Activated CD4-positive, alpha-beta T cell treated with anti-CD3 and anti-CD28 coated beads, Interleukin-2, Interleukin-4, amounts not matched to agents 100 ng/mL and 50 ng/mL, durations not matched to agents 16 hours and 8 hours (primary cell): ENCODE measurements at regions not wholly inside any gene's neighbourhood (a gene's known extent, or its start where the extent isn't known, plus 50 kb on each side); places are given as distances from the start of the nearest gene placed in this dataset.
"Not testable (repeated sequence)": the region's sequence is repeated elsewhere in the genome, so short reads cannot be mapped to it uniquely, and the experiment has no call there.

Experiments used
- DNase-seq: peaks from one replicate; pipeline ENCODE4 v3.0.0-alpha.2; 2020; ENCODE audit warnings: low spot score

DNA sequence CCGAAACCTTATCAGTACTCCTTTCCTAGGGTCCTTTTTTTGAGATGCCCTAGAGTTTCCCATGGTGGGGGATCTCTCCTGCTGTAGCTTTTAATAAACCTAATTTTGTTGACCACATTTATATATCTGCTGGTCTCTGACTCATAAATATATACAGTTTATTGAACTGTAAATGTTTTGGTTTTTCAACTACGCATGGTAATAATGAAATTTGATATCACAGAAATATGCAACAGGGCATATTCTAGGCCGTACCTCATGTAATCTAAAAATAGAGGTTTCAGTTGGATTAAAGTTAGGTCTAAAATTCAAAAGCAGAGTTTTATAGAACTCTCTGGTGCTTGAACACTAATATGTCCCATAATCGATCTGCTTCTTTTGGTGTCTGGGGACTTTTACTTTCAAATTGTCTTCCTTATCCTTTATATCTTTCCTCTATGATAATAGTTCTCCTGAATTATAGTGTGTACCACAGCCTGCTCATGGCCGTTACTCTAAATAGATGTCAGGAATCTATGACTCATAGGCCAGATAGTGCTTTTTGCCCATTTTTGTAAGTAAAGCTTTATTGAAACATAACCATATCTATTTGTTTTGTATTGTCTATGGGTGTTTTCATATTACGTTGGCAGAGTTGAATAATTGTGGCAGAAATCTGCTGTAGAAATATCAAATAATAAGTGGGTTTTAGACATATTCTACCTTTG is 324.8 kb upstream of the PCDH9 start:
- DNase-seq, result no peak

DNA sequence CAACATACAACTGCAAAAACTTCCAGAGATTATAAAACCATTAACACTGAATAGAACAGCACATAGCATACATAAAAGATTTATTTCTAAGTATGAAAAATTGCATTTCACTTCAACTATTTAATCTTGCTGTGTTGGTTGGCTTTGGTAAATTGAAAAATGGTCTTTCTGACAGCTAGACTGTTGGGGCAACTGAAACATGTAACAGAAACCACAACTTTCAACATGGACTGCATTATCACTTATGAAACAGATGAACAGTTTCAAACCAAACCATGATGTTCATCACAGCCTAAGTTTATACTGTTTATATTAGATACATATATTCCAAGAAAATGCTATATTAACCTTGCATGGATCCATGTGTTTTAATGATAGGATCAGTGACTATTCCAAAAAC is 324.1 kb upstream of the PCDH9 start:
- no peak for DNase-seq

GRCh38 chr13:67549331-67549730 is 319.2 kb upstream of the PCDH9 start:
- DNase-seq, result no peak

- no peak for DNase-seq
These were observed 308.8 kb upstream of the PCDH9 start for GRCh38 chr13:67538906-67539305.

DNA sequence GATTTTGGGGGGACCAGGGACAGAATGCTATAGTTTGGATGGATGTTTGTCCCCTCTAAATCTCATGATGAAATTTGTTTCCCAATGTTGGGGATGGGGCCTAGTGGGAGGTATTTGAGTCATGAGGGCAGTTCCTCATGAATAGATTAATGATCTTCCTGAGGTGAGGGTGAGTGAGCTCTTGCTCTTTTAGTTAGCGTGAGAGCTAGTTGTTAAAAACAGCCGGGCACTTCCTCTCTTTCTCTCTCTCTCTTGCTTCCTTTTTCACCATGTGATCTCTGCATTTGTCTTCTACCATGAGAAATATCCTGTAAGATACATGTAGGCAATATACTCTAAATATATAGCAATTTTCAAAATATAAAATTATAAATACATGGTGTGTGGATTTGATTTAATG is 290.8 kb upstream of the PCDH9 start:
- no peak for DNase-seq

DNA sequence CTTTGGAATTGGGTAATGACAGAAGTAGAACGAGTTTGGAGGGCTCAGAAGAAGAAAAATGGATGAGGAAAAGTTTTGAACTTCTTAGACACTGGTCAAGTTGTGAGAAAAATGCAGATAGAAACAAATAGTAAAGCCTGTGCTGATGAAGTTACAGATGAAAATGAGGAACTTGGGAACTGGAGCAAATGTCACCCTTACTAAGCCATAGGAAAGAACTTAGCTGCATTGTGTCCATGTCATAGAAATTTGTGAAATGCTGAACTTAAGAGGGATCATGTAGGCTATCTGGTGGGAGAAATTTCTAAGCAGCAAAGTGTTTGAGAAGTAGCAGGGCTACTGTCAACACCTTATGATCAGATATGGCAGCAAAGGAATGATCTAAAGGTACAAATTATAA is 289.2 kb upstream of the PCDH9 start:
- DNase-seq, result no peak

DNA sequence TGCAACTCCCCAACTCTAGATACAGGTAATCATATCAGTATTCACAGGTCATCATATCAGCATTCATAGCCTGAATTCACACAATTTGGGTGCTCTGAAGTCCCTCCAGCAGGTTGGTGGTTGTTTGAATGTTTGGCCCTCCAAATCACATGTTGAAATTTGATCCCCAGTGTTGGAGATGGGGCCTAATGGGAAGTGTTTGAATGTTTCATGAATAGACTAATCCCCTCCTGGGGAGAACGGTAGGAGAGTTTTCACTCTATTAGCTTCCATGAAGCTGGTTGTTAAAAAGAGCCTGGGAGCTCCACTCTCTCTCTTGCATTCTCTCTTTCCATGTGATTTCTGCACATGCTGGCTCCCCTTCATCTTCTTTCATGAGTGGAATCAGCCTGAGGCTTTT is 288.6 kb upstream of the PCDH9 start:
- DNase-seq, result no peak

GRCh38 chr13:67515895-67516294 is 285.8 kb upstream of the PCDH9 start:
- DNase-seq, result no peak

DNA sequence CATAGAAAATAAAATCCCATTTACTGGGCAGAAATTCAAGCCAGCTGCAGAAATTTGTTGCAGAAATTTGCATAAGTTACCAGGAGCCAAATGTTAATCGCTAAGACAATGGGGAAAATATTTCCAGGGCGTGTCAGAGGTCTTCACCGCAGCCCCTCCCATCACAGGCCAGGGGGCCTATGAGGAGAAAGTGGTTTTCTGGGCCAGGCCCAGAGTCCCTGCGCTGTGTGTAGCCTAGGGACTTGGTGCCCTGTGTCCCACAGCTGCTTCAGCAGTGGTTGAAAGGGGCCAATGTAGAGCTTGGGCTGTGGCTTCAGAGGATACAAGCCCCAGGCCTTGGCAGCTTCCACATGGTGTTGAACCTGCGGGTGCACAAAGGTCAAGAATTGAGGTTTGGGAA is 278.9 kb upstream of the PCDH9 start:
- no peak for DNase-seq

DNA sequence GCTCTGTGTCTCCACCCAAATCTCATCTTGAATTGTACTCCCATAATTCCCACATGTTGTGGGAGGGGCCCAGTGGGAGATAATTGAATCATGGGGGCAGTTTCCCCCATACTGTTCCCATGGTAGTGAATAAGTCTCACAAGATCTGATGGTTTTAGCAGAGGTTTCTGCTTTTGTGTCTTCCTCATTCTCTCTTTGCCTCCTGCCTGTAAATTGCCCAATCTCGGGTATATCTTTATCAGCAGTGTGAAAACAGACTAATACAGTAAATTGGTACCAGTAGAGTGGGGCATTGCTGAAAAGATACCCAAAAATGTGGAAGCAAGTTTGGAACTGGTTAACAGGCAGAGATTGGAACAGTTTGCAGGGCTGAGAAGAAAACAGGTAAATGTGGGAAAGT is 278.1 kb upstream of the PCDH9 start:
- DNase-seq, result not testable (repeated sequence)

- no peak for DNase-seq
These were observed 276.3 kb upstream of the PCDH9 start for GRCh38 chr13:67506407-67506806.

DNA sequence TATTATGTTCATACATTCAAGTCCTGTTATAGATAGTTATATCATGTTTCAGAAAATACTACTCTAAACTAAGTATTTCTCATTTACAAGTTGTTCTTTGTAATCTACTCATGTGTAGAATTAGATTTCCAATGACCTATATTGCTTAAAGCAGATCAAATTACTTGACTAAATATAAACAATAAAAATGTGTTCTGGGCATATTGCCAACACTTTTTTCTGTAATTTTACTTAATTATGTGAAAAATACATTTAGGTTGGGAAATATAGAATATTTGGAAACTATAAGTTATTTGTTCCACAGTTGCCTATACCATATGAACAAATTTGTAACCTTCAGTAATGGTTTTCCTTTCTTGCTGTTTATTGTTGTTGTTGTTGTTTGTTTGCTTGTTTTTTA is 275.2 kb upstream of the PCDH9 start:
- DNase-seq, result no peak

DNA sequence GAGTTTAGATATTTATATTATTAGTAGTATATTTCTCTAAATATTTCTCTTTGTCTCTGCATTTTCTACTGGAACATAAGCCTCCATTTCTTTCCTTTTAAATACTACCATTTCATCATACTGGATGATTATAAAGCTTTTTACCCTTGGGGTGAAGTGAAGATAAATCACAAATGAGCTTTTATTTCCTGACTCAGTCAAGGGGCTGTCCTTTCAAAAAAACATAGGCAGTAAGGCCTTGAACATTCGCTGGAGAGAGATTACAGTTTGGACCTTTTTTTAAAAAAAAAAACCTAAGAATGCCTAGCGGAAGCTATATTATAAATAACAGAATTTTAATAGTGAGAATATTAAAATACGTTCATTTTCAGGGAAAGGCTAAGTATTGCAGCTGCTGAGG is 268.8 kb upstream of the PCDH9 start:
- no peak for DNase-seq

DNA sequence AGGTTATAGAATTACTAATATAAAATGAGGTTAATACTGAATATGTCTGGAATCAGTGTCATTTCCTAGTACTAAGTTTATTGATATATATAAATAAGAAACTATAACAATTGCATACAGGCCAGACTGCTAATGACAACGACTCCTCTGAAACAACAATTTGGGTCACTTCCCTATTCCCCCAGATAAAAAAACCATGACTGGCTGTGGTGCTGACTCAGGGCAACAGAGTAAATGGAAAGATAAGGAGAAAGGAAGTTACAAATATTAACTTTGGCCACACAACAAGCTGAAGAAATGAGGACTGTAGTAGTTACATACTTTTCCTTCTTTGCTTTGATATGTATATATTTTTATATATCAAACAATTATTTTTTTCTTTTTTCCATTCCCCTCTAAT is 263.7 kb upstream of the PCDH9 start:
- no peak for DNase-seq

DNA sequence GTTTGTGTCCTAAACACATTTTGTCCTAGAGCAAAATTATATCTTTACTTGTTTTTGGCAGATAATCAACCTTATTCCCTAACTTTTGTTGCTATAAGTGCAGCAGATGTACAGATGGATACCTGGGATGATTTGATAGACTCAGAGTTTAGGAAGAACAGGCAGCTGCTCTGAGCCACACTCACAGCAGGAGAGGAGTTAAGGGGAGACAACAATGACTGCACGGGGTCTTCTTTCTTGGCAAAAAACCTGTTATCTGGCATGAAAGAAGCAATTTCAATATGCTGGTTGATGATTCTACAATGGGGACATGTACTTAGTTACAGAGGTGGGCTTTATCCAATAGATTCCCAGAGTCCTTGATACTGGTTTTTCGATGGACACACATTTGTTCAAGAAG is 258.9 kb upstream of the PCDH9 start:
- no peak for DNase-seq

GRCh38 chr13:67481445-67481844 is 251.3 kb upstream of the PCDH9 start:
- DNase-seq, result no peak

GRCh38 chr13:67474115-67474514 is 244.0 kb upstream of the PCDH9 start:
- no peak for DNase-seq

- no peak for DNase-seq
These were observed 239.5 kb upstream of the PCDH9 start for GRCh38 chr13:67469623-67470022.

- no peak for DNase-seq
These were observed 236.4 kb upstream of the PCDH9 start for GRCh38 chr13:67466569-67466968.

GRCh38 chr13:67464154-67464553 is 234.0 kb upstream of the PCDH9 start:
- DNase-seq, result no peak

DNA sequence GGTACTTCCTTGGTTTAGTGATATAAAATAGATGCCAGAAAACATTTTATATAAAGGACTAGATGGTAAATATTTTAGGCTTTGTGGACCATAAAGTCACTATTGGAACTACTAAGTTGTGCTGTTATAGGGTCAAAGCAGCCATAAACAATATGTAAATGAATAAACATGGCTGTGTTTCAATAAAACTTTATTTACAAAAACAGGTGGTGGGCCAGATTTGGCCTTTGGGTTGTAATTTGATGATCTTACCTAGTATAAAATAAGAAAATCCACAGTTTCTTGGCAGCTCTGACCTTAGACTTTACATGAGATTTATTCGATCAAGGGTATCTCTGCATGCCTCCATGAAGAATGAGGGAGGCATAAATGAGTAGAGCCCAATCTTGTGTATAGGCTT is 232.0 kb upstream of the PCDH9 start:
- no peak for DNase-seq

GRCh38 chr13:67452526-67452925 is 222.4 kb upstream of the PCDH9 start:
- not testable (repeated sequence) for DNase-seq

GRCh38 chr13:67445436-67445835 is 215.3 kb upstream of the PCDH9 start:
- DNase-seq, result no peak

DNA sequence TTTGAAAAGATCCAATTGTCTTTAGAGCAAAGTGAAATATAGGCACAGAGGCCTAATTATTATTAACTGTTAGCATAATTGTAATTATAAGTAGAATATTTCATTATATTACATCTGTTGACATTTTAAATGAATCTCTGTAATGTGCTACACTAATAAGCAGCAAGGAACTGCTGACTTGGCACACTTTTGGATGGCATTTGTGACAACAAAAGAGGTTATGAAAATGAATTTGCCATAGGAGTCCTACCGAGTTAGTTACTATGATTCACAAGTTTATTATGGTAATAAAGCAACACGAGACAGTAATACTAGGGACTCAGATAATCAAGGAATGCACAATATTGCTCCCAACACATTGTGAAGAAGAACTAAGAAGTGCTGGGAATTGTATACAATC is 213.8 kb upstream of the PCDH9 start:
- no peak for DNase-seq
